ENCODE measurements at regions not wholly inside any gene's neighbourhood (a gene's known extent, or its start where the extent isn't known, plus 50 kb on each side); places are given as distances from the start of the nearest gene placed in this dataset.

DNA sequence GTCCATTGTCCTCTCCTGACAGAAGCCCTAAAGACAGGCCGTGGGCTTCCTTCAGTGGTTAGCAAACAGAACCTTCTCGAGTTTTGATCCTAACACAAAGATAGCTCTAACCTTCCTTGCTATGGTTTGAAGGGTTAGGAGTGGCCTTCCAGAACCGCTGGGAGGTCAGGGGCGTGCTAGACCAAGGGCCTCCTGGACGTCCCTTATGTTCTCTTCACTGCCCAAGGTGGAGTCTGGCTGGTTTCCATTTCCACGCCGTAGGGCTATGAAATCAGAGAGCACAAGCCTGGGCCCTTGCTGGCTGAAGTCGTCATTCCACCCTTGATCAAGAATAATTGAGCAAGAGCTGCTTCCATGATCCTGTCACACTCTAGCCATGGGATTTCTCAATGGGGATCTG is 475.1 kb downstream of the SHQ1 start:
- TF ChIP-seq, protein P1, sequence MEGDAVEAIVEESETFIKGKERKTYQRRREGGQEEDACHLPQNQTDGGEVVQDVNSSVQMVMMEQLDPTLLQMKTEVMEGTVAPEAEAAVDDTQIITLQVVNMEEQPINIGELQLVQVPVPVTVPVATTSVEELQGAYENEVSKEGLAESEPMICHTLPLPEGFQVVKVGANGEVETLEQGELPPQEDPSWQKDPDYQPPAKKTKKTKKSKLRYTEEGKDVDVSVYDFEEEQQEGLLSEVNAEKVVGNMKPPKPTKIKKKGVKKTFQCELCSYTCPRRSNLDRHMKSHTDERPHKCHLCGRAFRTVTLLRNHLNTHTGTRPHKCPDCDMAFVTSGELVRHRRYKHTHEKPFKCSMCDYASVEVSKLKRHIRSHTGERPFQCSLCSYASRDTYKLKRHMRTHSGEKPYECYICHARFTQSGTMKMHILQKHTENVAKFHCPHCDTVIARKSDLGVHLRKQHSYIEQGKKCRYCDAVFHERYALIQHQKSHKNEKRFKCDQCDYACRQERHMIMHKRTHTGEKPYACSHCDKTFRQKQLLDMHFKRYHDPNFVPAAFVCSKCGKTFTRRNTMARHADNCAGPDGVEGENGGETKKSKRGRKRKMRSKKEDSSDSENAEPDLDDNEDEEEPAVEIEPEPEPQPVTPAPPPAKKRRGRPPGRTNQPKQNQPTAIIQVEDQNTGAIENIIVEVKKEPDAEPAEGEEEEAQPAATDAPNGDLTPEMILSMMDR (IDR thresholded peaks at IDR 0.05): no peak
- TF ChIP-seq POLR2A (IDR thresholded peaks at IDR 0.05): no peak

All from testis (tissue), 2 donors.